HG02938 (cell line): ENCODE measurements at regions not wholly inside any gene's neighbourhood (a gene's known extent, or its start where the extent isn't known, plus 50 kb on each side); places are given as distances from the start of the nearest gene placed in this dataset.

ENCODE experiments used
- ATAC-seq: cut with Tn5 transposase; IDR thresholded peaks from one replicate; pipeline ENCODE4 v1.9.1; 2021; ENCODE audit warnings: mild to moderate bottlenecking, moderate library complexity; ENCODE audit not compliant: unreplicated experiment

GRCh38 chr3:148246291-148246923, 451.3 kb upstream of the AGTR1 start:
- no peak for ATAC-seq

GRCh38 chr3:148253713-148254112, 444.0 kb upstream of the AGTR1 start:
- ATAC-seq: no peak

GRCh38 chr3:148254402-148254801, 443.3 kb upstream of the AGTR1 start:
- no peak for ATAC-seq

- ATAC-seq: no peak
Observed at GRCh38 chr3:148255981-148256969, 441.4 kb upstream of the AGTR1 start.

- no peak for ATAC-seq
Observed at GRCh38 chr3:148262980-148263379, 434.7 kb upstream of the AGTR1 start.

GRCh38 chr3:148265841-148266240, 431.9 kb upstream of the AGTR1 start:
- no peak for ATAC-seq

GRCh38 chr3:148266341-148266740, 431.4 kb upstream of the AGTR1 start:
- no peak for ATAC-seq

GRCh38 chr3:148269816-148270215, 427.9 kb upstream of the AGTR1 start:
- ATAC-seq: no peak

GRCh38 chr3:148280623-148281242, 417.0 kb upstream of the AGTR1 start:
- no peak for ATAC-seq

- no peak for ATAC-seq
Observed at GRCh38 chr3:148289159-148289558, 408.5 kb upstream of the AGTR1 start.

- ATAC-seq: no peak
Observed at GRCh38 chr3:148297013-148297412, 400.7 kb upstream of the AGTR1 start.

- ATAC-seq: peak; percentile 73
Observed at GRCh38 chr3:148307443-148307843, 390.3 kb upstream of the AGTR1 start.

- ATAC-seq: peak; percentile 85
Observed at GRCh38 chr3:148309390-148310035, 388.2 kb upstream of the AGTR1 start.

GRCh38 chr3:148315756-148316155, 381.9 kb upstream of the AGTR1 start:
- no peak for ATAC-seq

- no peak for ATAC-seq
Observed at GRCh38 chr3:148318240-148318639, 379.5 kb upstream of the AGTR1 start.

GRCh38 chr3:148319161-148319915, 378.4 kb upstream of the AGTR1 start:
- peak; percentile 96 for ATAC-seq

GRCh38 chr3:148319960-148320359, 377.7 kb upstream of the AGTR1 start:
- ATAC-seq: no peak

- no peak for ATAC-seq
Observed at GRCh38 chr3:148329481-148330235, 368.0 kb upstream of the AGTR1 start.

GRCh38 chr3:148330542-148330941, 367.2 kb upstream of the AGTR1 start:
- ATAC-seq: no peak
